ENCODE measurements at regions not wholly inside any gene's neighbourhood (a gene's known extent, or its start where the extent isn't known, plus 50 kb on each side); places are given as distances from the start of the nearest gene placed in this dataset.

DNA sequence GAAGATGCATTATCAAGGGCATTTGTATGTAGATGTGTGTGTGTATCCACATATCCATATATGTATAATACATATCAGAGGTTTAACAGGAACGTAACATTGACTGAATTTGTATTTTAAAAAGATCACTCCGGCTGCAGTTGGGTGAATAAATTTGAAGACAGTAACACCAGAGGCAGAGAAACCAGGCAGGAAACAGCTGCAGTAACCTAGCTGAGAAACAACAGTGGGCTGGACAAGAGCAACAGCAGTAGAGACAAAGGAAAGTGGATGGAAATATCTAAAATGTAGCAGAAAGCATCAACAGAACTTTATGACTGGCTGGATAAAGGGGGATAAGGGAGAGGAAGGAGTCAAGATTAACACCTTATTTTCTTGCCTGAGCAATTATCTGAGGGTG lies 68.3 kb upstream of the SETMAR start:
- Histone ChIP-seq H3K9me3 (peaks cover 5% of the 10 kb centered on the region), H3K27ac (no peak overlapping the region), H3K4me3 (no peak overlapping the region), H3K27me3 (no peaks in the 10 kb centered on the region), H3K36me3 (no peaks in the 10 kb centered on the region), H3K4me1 (no peaks in the 10 kb centered on the region)
- ATAC-seq (no peak), DNase-seq (no peak)
- intact Hi-C loops (cut with DNase I) = no loop called here
- TF ChIP-seq, protein P1, sequence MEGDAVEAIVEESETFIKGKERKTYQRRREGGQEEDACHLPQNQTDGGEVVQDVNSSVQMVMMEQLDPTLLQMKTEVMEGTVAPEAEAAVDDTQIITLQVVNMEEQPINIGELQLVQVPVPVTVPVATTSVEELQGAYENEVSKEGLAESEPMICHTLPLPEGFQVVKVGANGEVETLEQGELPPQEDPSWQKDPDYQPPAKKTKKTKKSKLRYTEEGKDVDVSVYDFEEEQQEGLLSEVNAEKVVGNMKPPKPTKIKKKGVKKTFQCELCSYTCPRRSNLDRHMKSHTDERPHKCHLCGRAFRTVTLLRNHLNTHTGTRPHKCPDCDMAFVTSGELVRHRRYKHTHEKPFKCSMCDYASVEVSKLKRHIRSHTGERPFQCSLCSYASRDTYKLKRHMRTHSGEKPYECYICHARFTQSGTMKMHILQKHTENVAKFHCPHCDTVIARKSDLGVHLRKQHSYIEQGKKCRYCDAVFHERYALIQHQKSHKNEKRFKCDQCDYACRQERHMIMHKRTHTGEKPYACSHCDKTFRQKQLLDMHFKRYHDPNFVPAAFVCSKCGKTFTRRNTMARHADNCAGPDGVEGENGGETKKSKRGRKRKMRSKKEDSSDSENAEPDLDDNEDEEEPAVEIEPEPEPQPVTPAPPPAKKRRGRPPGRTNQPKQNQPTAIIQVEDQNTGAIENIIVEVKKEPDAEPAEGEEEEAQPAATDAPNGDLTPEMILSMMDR (IDR thresholded peaks at IDR 0.05) = no peak

DNA sequence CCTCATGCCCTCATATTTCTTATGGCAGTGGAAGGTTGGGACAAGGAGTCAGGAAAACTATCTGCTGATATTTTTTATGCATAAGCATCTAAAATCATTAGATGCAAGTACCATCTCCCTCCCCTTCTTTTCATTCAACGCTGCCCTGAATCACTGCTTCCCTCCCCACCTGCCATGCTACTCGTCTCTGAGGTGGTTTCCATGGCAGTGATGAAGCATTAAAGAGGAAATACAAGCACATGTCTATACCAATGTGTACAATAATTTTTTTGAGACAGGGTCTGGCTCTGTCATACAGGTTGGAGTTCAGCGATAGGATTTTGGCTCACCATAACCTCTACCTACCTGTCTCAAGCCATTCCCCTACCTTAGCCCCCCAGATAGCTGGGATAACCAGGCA lies 67.5 kb upstream of the SETMAR start:
- Histone ChIP-seq H3K4me1 (no peaks in the 10 kb centered on the region), H3K27ac (no peak overlapping the region), H3K27me3 (no peaks in the 10 kb centered on the region), H3K9me3 (peaks cover 5% of the 10 kb centered on the region), H3K4me3 (no peak overlapping the region), H3K36me3 (no peaks in the 10 kb centered on the region)
- intact Hi-C loops (cut with DNase I) = no loop called here
- no peak for ATAC-seq
- no peak for DNase-seq
- TF ChIP-seq, protein P1 (IDR thresholded peaks at IDR 0.05) = no peak

DNA sequence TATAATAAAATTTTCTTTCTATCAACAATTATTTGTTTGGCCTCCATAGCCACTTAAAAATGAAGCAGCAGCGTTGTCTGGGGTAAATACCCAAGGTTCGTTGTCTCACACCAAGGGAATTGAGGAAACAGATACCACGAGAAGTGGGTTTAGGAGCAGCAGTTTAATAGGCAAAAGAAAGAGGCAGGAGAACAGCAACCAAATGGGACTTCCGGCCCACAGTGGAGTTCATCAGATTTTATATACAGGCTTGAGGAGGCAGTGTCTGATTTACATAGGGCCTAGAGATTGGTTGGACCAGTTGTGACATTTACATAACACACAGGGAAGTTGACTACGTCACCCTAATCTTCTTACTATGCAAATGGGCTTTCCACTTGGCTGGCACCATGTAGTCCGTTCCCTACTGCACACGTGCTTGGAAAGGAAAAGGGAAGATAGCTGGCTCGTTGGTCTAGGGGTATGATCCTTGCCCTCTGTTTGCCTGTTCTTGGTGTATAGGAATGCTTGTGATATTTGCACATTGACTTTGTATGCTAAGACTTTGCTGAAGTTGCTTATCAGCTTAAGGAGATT lies 61.5 kb upstream of the SETMAR start:
- no peaks in the 10 kb centered on the region for H3K36me3 ChIP-seq
- no peaks in the 10 kb centered on the region for H3K4me1 ChIP-seq
- no peak overlapping the region for H3K27ac ChIP-seq
- intact Hi-C loops (cut with DNase I) = no loop called here
- H3K27me3 ChIP-seq = no peaks in the 10 kb centered on the region
- DNase-seq = no peak
- TF ChIP-seq, protein P1 (IDR thresholded peaks at IDR 0.05) = no peak
- H3K9me3 ChIP-seq = peaks cover 5% of the 10 kb centered on the region
- ATAC-seq = no peak
- no peak overlapping the region for H3K4me3 ChIP-seq

DNA sequence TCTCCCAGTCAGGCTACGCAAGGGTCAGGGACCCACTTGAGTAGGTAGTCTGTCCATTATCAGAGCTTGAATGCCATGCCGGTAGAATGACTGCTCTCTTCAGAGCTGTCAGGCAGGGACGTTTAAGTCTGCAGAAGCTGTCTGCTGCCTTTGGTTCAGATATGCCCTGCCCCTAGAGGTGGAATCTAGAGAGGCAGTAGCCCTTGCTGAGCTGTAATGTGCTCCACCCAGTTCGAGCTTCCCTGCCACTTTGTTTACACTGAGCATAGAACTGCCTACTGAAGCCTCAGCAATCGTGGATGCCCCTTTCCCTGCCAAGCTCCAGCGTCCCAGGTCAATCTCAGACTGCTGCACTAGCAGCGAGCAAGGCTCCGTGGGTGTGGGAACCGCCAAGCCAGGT lies 57.5 kb upstream of the SETMAR start:
- intact Hi-C loops (cut with DNase I) = no loop called here
- no peaks in the 10 kb centered on the region for H3K36me3 ChIP-seq
- no peaks in the 10 kb centered on the region for H3K4me1 ChIP-seq
- TF ChIP-seq, protein P1 (IDR thresholded peaks at IDR 0.05) = no peak
- no peak overlapping the region for H3K4me3 ChIP-seq
- no peak overlapping the region for H3K27ac ChIP-seq
- H3K9me3 ChIP-seq = no peaks in the 10 kb centered on the region
- no peaks in the 10 kb centered on the region for H3K27me3 ChIP-seq
- DNase-seq (no peak), ATAC-seq (no peak)

DNA sequence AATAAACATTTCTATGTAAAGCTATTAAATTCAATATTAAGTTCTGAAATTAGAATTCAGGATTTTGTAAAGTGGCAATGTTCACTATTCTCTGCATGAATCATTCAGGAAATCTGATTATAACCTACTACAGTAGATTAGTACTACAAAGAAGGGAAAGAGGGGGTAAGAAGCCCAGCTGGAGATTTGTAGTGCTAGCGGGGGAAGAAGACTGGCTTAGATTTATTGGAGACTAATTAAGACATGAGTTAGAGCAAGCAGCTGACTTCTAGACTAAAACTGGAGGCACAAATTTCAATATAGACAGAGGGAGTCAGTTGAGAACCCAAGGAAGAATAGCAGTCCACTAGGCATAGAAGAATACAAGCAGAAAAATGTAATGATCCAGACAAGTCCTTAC lies 55.8 kb upstream of the SETMAR start:
- H3K4me1 ChIP-seq = no peaks in the 10 kb centered on the region
- ATAC-seq (no peak), DNase-seq (no peak)
- intact Hi-C loops (cut with DNase I) = no loop called here
- H3K36me3 ChIP-seq = no peaks in the 10 kb centered on the region
- TF ChIP-seq, protein P1 (IDR thresholded peaks at IDR 0.05) = no peak
- H3K27ac ChIP-seq = no peak overlapping the region
- no peaks in the 10 kb centered on the region for H3K27me3 ChIP-seq
- no peak overlapping the region for H3K4me3 ChIP-seq
- no peaks in the 10 kb centered on the region for H3K9me3 ChIP-seq

DNA sequence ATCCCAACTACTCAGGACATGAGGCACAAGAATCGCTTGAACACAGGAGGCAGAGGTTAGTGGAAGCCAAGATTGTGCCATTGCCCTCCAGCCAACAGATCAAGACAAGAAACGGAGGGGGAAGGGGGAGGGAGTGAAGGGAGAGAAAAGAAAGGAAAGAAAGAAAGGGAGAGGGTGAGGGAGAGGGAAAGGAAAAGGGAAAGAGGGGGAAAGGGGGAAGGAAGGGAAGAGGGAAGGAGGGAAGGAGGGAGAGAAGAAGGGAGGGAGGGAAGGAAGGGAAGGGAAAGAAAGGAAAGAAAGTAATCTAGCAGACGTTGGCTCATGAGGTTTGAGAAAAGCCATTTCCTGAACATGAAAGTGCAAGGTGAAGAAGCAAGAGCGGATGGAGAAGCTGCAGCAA lies 53.1 kb upstream of the SETMAR start:
- no peaks in the 10 kb centered on the region for H3K9me3 ChIP-seq
- H3K4me1 ChIP-seq = no peaks in the 10 kb centered on the region
- no peaks in the 10 kb centered on the region for H3K36me3 ChIP-seq
- H3K4me3 ChIP-seq = no peak overlapping the region
- no peak overlapping the region for H3K27ac ChIP-seq
- TF ChIP-seq, protein P1 (IDR thresholded peaks at IDR 0.05) = no peak
- intact Hi-C loops (cut with DNase I) = no loop called here
- no peak for ATAC-seq
- no peaks in the 10 kb centered on the region for H3K27me3 ChIP-seq
- DNase-seq = no peak

Data from upper lobe of right lung (tissue), 1 donor.